ENCODE measurements at regions not wholly inside any gene's neighbourhood (a gene's known extent, or its start where the extent isn't known, plus 50 kb on each side); places are given as distances from the start of the nearest gene placed in this dataset.
"Not testable (repeated sequence)": the region's sequence is repeated elsewhere in the genome, so short reads cannot be mapped to it uniquely, and the experiment has no call there.

- not testable (repeated sequence) for H3K27me3 ChIP-seq (ENCODE audit: insufficient read depth, low read length); H3K27ac ChIP-seq (ENCODE audit: low read length); H3K4me1 ChIP-seq (ENCODE audit: insufficient read depth, low read length); H3K9me3 ChIP-seq (ENCODE audit: insufficient read depth, low read depth, low read length); H3K9ac ChIP-seq (ENCODE audit: low read depth, low read length); H3K36me3 ChIP-seq (ENCODE audit: insufficient read depth, low read depth, low read length); H3K4me3 ChIP-seq (ENCODE audit: low read length)
Observed at GRCh38 chr9:31326883-31327282, 1057.6 kb upstream of the ACO1 start.

GRCh38 chr9:31334837-31335528, 1049.5 kb upstream of the ACO1 start:
- no peaks in the 10 kb centered on the region for H3K4me1 ChIP-seq (ENCODE audit: insufficient read depth, low read length)
- H3K36me3 ChIP-seq (ENCODE audit: insufficient read depth, low read depth, low read length) = no peaks in the 10 kb centered on the region
- H3K27me3 ChIP-seq (ENCODE audit: insufficient read depth, low read length) = no peaks in the 10 kb centered on the region
- H3K27ac ChIP-seq (ENCODE audit: low read length) = no peak overlapping the region
- H3K4me3 ChIP-seq (ENCODE audit: low read length) = no peak overlapping the region
- H3K9ac ChIP-seq (ENCODE audit: low read depth, low read length) = no peak overlapping the region
- H3K9me3 ChIP-seq (ENCODE audit: insufficient read depth, low read depth, low read length) = peaks cover 9% of the 10 kb centered on the region; the same call in 1 of the 2 replicates

GRCh38 chr9:31335529-31336234, 1048.8 kb upstream of the ACO1 start:
- H3K9ac ChIP-seq (ENCODE audit: low read depth, low read length) = no peak overlapping the region
- no peaks in the 10 kb centered on the region for H3K27me3 ChIP-seq (ENCODE audit: insufficient read depth, low read length)
- no peaks in the 10 kb centered on the region for H3K36me3 ChIP-seq (ENCODE audit: insufficient read depth, low read depth, low read length)
- no peak overlapping the region for H3K27ac ChIP-seq (ENCODE audit: low read length)
- H3K4me3 ChIP-seq (ENCODE audit: low read length) = no peak overlapping the region
- peaks cover 9% of the 10 kb centered on the region; the same call in 1 of the 2 replicates for H3K9me3 ChIP-seq (ENCODE audit: insufficient read depth, low read depth, low read length)
- H3K4me1 ChIP-seq (ENCODE audit: insufficient read depth, low read length) = no peaks in the 10 kb centered on the region

DNA sequence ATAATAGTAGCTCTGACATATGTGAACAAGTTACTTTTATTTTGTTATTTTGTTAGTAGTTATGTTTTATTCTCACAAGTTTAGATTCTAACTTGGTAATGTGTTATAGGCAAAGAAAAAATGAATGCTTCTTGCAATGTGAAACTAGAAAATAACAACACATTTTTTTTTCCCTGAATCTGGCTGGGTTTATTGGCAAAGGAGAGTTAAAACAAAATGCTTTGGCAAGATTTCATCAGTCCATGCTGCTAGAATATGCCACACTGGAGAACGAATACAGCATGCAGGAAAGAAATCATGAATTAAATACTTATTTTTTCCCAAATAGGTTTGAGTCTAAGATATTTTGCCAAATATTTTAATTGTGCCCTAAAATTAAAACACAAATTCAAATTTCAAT, 1048.1 kb upstream of the ACO1 start:
- Histone ChIP-seq H3K9ac (ENCODE audit: low read depth, low read length) (no peak overlapping the region), H3K4me1 (ENCODE audit: insufficient read depth, low read length) (no peaks in the 10 kb centered on the region), H3K9me3 (ENCODE audit: insufficient read depth, low read depth, low read length) (peaks cover 9% of the 10 kb centered on the region; the same call in 1 of the 2 replicates), H3K4me3 (ENCODE audit: low read length) (no peak overlapping the region), H3K27ac (ENCODE audit: low read length) (no peak overlapping the region), H3K27me3 (ENCODE audit: insufficient read depth, low read length) (no peaks in the 10 kb centered on the region), H3K36me3 (ENCODE audit: insufficient read depth, low read depth, low read length) (no peaks in the 10 kb centered on the region)

GRCh38 chr9:31336841-31337240, 1047.6 kb upstream of the ACO1 start:
- Histone ChIP-seq H3K27ac (ENCODE audit: low read length) (no peak overlapping the region), H3K9me3 (ENCODE audit: insufficient read depth, low read depth, low read length) (peaks cover 9% of the 10 kb centered on the region; the same call in 1 of the 2 replicates), H3K36me3 (ENCODE audit: insufficient read depth, low read depth, low read length) (no peaks in the 10 kb centered on the region), H3K9ac (ENCODE audit: low read depth, low read length) (no peak overlapping the region), H3K27me3 (ENCODE audit: insufficient read depth, low read length) (no peaks in the 10 kb centered on the region), H3K4me3 (ENCODE audit: low read length) (no peak overlapping the region), H3K4me1 (ENCODE audit: insufficient read depth, low read length) (no peaks in the 10 kb centered on the region)

DNA sequence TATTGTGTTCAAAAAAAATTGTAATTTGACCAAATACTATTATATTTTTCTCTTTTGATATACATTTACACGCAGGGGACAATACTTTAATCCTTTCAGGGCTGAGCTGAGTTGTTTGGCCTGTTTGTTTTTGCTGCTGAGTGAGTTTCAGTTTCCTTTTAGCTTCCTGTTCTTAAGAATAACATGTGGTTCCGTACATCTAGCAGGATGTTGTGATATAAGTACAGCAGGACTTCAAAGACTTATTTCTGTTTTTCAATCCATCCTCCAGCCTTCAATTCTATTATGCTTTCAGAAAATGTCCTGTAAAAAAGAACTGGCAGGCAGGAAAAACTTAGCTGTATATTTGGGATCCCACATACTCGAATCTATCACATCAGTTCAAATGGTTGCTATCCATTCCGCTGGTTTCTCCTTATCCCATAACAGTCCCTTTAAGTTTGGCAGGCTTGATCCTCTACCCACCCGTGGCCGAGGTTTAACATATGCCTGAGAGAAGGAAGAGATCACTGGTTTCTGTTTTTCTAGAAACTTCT, 1037.3 kb upstream of the ACO1 start:
- Histone ChIP-seq H3K4me3 (ENCODE audit: low read length) (no peak overlapping the region), H3K4me1 (ENCODE audit: insufficient read depth, low read length) (no peaks in the 10 kb centered on the region; the same call in 1 of the 2 replicates), H3K27ac (ENCODE audit: low read length) (no peak overlapping the region), H3K9ac (ENCODE audit: low read depth, low read length) (no peak overlapping the region), H3K27me3 (ENCODE audit: insufficient read depth, low read length) (no peaks in the 10 kb centered on the region; the same call in 1 of the 2 replicates), H3K9me3 (ENCODE audit: insufficient read depth, low read depth, low read length) (no peaks in the 10 kb centered on the region), H3K36me3 (ENCODE audit: insufficient read depth, low read depth, low read length) (no peaks in the 10 kb centered on the region)

DNA sequence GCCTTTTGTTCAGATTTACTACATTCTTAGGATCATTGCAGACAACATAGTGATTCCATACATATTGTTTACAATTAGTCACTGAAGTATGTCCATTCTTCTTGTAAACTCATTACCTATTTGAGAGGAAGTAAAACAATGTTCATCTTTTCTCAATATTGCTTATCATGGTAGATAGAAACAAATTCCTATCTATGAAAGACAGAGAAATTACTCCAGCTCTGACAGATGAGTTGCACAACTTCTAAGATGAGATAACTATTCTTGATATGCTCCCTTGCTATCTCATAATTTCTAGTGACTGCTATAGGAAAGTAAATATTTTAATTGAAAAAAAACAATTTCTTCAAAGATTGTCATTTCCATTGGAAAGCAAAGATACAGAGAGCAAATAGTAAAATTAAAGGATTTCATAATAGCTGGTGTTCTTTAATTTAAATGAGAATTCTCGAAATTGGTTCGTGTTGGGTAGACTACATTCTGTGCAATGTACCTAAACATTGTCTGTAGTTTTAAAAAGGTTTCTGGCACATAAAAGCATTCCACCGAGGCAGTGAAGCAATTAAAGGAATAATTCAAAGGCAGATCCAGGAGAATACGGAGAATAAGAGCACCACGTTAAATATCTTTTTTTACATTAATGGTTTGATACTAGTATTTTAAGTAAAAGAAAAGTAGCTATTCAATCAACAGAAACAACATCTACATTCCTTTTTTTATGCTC, 1029.1 kb upstream of the ACO1 start:
- Histone ChIP-seq H3K9ac (ENCODE audit: low read depth, low read length) (no peak overlapping the region), H3K27ac (ENCODE audit: low read length) (no peak overlapping the region), H3K9me3 (ENCODE audit: insufficient read depth, low read depth, low read length) (no peaks in the 10 kb centered on the region), H3K27me3 (ENCODE audit: insufficient read depth, low read length) (no peaks in the 10 kb centered on the region), H3K4me3 (ENCODE audit: low read length) (no peak overlapping the region), H3K4me1 (ENCODE audit: insufficient read depth, low read length) (no peaks in the 10 kb centered on the region), H3K36me3 (ENCODE audit: insufficient read depth, low read depth, low read length) (no peaks in the 10 kb centered on the region)

DNA sequence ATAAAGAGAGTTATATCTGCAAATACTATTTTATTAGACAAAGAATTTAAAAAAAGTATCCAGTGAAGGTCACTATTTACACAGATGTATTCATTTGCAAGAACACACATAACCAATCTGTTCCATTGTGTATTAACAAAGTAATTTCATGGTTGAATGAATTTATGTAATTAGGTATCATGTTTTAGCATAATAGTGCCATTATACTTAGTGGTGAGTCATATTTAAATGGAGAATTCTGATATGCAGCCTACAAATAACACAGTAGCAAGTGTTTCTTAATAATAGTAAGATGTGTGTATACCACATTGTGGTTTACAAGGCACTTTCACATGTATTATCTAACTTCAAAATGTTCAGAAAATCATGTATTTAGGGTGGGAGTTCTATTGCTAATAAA, 1028.5 kb upstream of the ACO1 start:
- Histone ChIP-seq H3K27ac (ENCODE audit: low read length) (no peak overlapping the region), H3K27me3 (ENCODE audit: insufficient read depth, low read length) (no peaks in the 10 kb centered on the region), H3K9ac (ENCODE audit: low read depth, low read length) (no peak overlapping the region), H3K9me3 (ENCODE audit: insufficient read depth, low read depth, low read length) (no peaks in the 10 kb centered on the region), H3K4me1 (ENCODE audit: insufficient read depth, low read length) (no peaks in the 10 kb centered on the region), H3K4me3 (ENCODE audit: low read length) (no peak overlapping the region), H3K36me3 (ENCODE audit: insufficient read depth, low read depth, low read length) (no peaks in the 10 kb centered on the region)

DNA sequence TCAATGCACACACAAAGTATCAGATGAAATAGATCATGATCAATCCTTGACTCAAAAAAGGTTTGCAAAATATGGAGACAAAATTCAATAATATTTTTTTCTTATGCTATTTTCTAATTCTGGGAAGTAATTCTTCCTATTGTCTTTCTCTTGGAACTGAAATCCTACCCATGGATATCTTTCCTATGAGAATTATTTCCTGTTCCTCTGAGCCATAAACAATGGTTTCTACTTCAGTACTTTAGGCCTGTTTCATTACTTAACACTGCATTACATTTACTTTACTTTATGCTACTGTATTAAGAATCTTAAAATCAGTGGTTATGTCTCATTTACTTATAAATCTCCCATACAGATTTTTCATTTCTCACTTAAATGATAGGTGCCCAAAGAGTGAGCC, 1025.4 kb upstream of the ACO1 start:
- Histone ChIP-seq H3K4me1 (ENCODE audit: insufficient read depth, low read length) (no peaks in the 10 kb centered on the region), H3K27me3 (ENCODE audit: insufficient read depth, low read length) (no peaks in the 10 kb centered on the region), H3K9ac (ENCODE audit: low read depth, low read length) (no peak overlapping the region), H3K4me3 (ENCODE audit: low read length) (no peak overlapping the region), H3K9me3 (ENCODE audit: insufficient read depth, low read depth, low read length) (no peaks in the 10 kb centered on the region), H3K27ac (ENCODE audit: low read length) (no peak overlapping the region), H3K36me3 (ENCODE audit: insufficient read depth, low read depth, low read length) (no peaks in the 10 kb centered on the region)

DNA sequence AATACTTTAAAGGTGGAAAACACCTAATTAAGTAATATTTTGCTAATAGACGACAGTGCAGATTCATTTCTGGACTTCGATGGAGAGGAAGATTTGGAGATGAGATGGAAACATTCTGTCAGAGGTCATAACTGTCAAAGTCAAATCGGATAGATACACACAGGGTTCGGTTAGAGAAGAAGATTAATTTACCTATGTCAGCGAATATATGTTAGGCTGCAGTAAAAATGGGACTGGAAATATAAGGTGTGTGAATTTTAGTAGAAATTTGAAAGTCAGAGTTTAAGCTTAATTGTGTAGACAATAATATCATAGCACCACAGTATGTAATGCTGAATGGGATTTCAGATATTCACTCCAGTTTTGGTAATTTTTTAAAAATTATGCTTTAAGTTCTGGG, 1020.3 kb upstream of the ACO1 start:
- Histone ChIP-seq H3K9ac (ENCODE audit: low read depth, low read length) (no peak overlapping the region), H3K27me3 (ENCODE audit: insufficient read depth, low read length) (no peaks in the 10 kb centered on the region), H3K4me3 (ENCODE audit: low read length) (no peak overlapping the region), H3K9me3 (ENCODE audit: insufficient read depth, low read depth, low read length) (no peaks in the 10 kb centered on the region), H3K36me3 (ENCODE audit: insufficient read depth, low read depth, low read length) (no peaks in the 10 kb centered on the region), H3K27ac (ENCODE audit: low read length) (no peak overlapping the region), H3K4me1 (ENCODE audit: insufficient read depth, low read length) (no peaks in the 10 kb centered on the region)

- Histone ChIP-seq H3K4me1 (ENCODE audit: insufficient read depth, low read length) (no peaks in the 10 kb centered on the region), H3K9ac (ENCODE audit: low read depth, low read length) (no peak overlapping the region)
Observed at GRCh38 chr9:31372799-31373587, 1011.5 kb upstream of the ACO1 start.

More at GRCh38 chr9:31372799-31373587, 1011.5 kb upstream of the ACO1 start:
- Histone ChIP-seq H3K27me3 (ENCODE audit: insufficient read depth, low read length) (no peaks in the 10 kb centered on the region), H3K9me3 (ENCODE audit: insufficient read depth, low read depth, low read length) (no peaks in the 10 kb centered on the region), H3K27ac (ENCODE audit: low read length) (no peak overlapping the region), H3K4me3 (ENCODE audit: low read length) (no peak overlapping the region), H3K36me3 (ENCODE audit: insufficient read depth, low read depth, low read length) (no peaks in the 10 kb centered on the region)

Measured in iPS-20b (cell line).